Kidney epithelial cell (primary cell): ENCODE measurements at regions not wholly inside any gene's neighbourhood (a gene's known extent, or its start where the extent isn't known, plus 50 kb on each side); places are given as distances from the start of the nearest gene placed in this dataset.

Experiments
- DNase-seq: peaks from one replicate; pipeline ENCODE4 v3.0.0-alpha.2; 2010; ENCODE audit warnings: low read depth
- H3K27me3 ChIP-seq: 2 replicates; pipeline ENCODE4 v1.6.0; 2011; ENCODE audit warnings: low read length; ENCODE audit not compliant: control insufficient read depth, insufficient read depth
- H3K36me3 ChIP-seq: 2 replicates; pipeline ENCODE4 v1.5.1; 2011; ENCODE audit warnings: low read length; ENCODE audit not compliant: control insufficient read depth, insufficient read depth
- H3K4me3 ChIP-seq: 2 replicates; pipeline ENCODE4 v1.5.1; 2011; ENCODE audit warnings: low read depth, mild to moderate bottlenecking, control low read depth, low read length
- CTCF ChIP-seq: IDR thresholded peaks from 2 replicates; pipeline ENCODE4 v1.5.1; 2011; ENCODE audit warnings: mild to moderate bottlenecking, moderate library complexity, low read length, control low read depth, inconsistent platforms; ENCODE audit not compliant: insufficient read depth, poor library complexity, severe bottlenecking

GRCh38 chr12:77368379-77368778 is 303.0 kb upstream of the E2F7 start:
- DNase-seq = no peak
- Histone ChIP-seq H3K4me3 (no peak overlapping the region), H3K36me3 (no peaks in the 10 kb centered on the region), H3K27me3 (no peaks in the 10 kb centered on the region)
- TF ChIP-seq CTCF = no peak

- H3K27me3 ChIP-seq = no peaks in the 10 kb centered on the region
- no peaks in the 10 kb centered on the region for H3K36me3 ChIP-seq
- no peak for TF ChIP-seq CTCF
- no peak overlapping the region for H3K4me3 ChIP-seq
- DNase-seq = no peak
These were observed 301.2 kb upstream of the E2F7 start for GRCh38 chr12:77366616-77367015.

GRCh38 chr12:77364400-77364799 is 299.0 kb upstream of the E2F7 start:
- H3K4me3 ChIP-seq = no peak overlapping the region
- TF ChIP-seq CTCF = no peak
- no peaks in the 10 kb centered on the region for H3K27me3 ChIP-seq
- no peaks in the 10 kb centered on the region for H3K36me3 ChIP-seq
- DNase-seq = no peak

- H3K27me3 ChIP-seq = no peaks in the 10 kb centered on the region
- no peak for DNase-seq
- no peak overlapping the region for H3K4me3 ChIP-seq
- no peak for TF ChIP-seq CTCF
- H3K36me3 ChIP-seq = no peaks in the 10 kb centered on the region
These were observed 297.3 kb upstream of the E2F7 start for GRCh38 chr12:77362509-77363210.

- no peak for TF ChIP-seq CTCF
- DNase-seq = no peak
These were observed 292.3 kb upstream of the E2F7 start for GRCh38 chr12:77357655-77358054.

GRCh38 chr12:77354766-77355362 is 289.5 kb upstream of the E2F7 start:
- no peak for TF ChIP-seq CTCF

More at GRCh38 chr12:77357655-77358054, 292.3 kb upstream of the E2F7 start:
- H3K36me3 ChIP-seq = no peaks in the 10 kb centered on the region
- H3K27me3 ChIP-seq = no peaks in the 10 kb centered on the region
- H3K4me3 ChIP-seq = no peak overlapping the region

More at GRCh38 chr12:77354766-77355362, 289.5 kb upstream of the E2F7 start:
- DNase-seq = no peak
- Histone ChIP-seq H3K36me3 (no peaks in the 10 kb centered on the region), H3K4me3 (no peak overlapping the region), H3K27me3 (no peaks in the 10 kb centered on the region)
